IMR-90 (cell line): ENCODE measurements at regions not wholly inside any gene's neighbourhood (a gene's known extent, or its start where the extent isn't known, plus 50 kb on each side); places are given as distances from the start of the nearest gene placed in this dataset.

Source experiments
- BHLHE40 ChIP-seq: fragments of 150-350 bp; IDR thresholded peaks from 2 replicates; pipeline ENCODE4 v1.6.1; 2016; ENCODE audit warnings: mild to moderate bottlenecking, low read depth, low read length
- CHD1 ChIP-seq: IDR thresholded peaks from 2 replicates; pipeline ENCODE4 v1.6.1; 2012; ENCODE audit warnings: low read depth, low read length, improper control_type of control experiment
- MAFK ChIP-seq: IDR thresholded peaks from 2 replicates; pipeline ENCODE4 v1.6.1; 2012; ENCODE audit warnings: low read depth, low read length, improper control_type of control experiment
- POLR2A ChIP-seq: IDR thresholded peaks from 2 replicates; pipeline ENCODE4 v1.6.1; 2012; ENCODE audit warnings: mild to moderate bottlenecking, low read depth, low read length
- RAD21 ChIP-seq: IDR thresholded peaks from 2 replicates; pipeline ENCODE4 v1.6.1; 2012; ENCODE audit warnings: low read length, improper control_type of control experiment
- RFX5 ChIP-seq: IDR thresholded peaks from 2 replicates; pipeline ENCODE4 v1.8.0; 2012; ENCODE audit warnings: low read depth, mild to moderate bottlenecking, low read length, moderate library complexity
- SMC3 ChIP-seq: fragments of 150-350 bp; IDR thresholded peaks from 2 replicates; pipeline ENCODE4 v1.6.1; 2016; ENCODE audit warnings: low read depth, mild to moderate bottlenecking, antibody characterized with exemption, low read length, moderate library complexity
- TF ChIP-seq, protein P1 (sequence below): conservative IDR thresholded peaks from 2 replicates; pipeline ENCODE4 v1.5.1; 2012; ENCODE audit warnings: mild to moderate bottlenecking, low read depth, low read length, improper control_type of control experiment

- TF ChIP-seq BHLHE40, result no peak
- TF ChIP-seq MAFK, result no peak
- TF ChIP-seq, protein P1, sequence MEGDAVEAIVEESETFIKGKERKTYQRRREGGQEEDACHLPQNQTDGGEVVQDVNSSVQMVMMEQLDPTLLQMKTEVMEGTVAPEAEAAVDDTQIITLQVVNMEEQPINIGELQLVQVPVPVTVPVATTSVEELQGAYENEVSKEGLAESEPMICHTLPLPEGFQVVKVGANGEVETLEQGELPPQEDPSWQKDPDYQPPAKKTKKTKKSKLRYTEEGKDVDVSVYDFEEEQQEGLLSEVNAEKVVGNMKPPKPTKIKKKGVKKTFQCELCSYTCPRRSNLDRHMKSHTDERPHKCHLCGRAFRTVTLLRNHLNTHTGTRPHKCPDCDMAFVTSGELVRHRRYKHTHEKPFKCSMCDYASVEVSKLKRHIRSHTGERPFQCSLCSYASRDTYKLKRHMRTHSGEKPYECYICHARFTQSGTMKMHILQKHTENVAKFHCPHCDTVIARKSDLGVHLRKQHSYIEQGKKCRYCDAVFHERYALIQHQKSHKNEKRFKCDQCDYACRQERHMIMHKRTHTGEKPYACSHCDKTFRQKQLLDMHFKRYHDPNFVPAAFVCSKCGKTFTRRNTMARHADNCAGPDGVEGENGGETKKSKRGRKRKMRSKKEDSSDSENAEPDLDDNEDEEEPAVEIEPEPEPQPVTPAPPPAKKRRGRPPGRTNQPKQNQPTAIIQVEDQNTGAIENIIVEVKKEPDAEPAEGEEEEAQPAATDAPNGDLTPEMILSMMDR, result no peak
- no peak for TF ChIP-seq POLR2A
- TF ChIP-seq CHD1, result no peak
- TF ChIP-seq RAD21, result no peak
- no peak for TF ChIP-seq SMC3
- no peak for TF ChIP-seq RFX5
These were observed 181.2 kb upstream of the HES1 start for GRCh38 chr3:193954752-193955151.
